Ascending aorta (tissue), 2 donors: ENCODE measurements at regions not wholly inside any gene's neighbourhood (a gene's known extent, or its start where the extent isn't known, plus 50 kb on each side); places are given as distances from the start of the nearest gene placed in this dataset.
"Not testable (repeated sequence)": the region's sequence is repeated elsewhere in the genome, so short reads cannot be mapped to it uniquely, and the experiment has no call there.

ENCODE experiments used
- DNase-seq, 2 donors: peaks; one replicate each; pipeline ENCODE4 v3.0.0-alpha.2; 2019; ENCODE audit warnings: low spot score in 2 of 2
- H3K27ac ChIP-seq, 2 donors: fragments of 200-600 bp; sonication (generic); one replicate each; pipeline ENCODE4 v1.5.1; 2016 to 2017; ENCODE audit warnings: mild to moderate bottlenecking in 1 of 2
- H3K27me3 ChIP-seq: fragments of 200-600 bp; sonication (generic); one replicate; pipeline ENCODE4 v1.5.1; 2017
- H3K36me3 ChIP-seq, 2 donors: fragments of 200-600 bp; sonication (generic); one replicate each; pipeline ENCODE4 v1.5.1; 2016
- H3K4me1 ChIP-seq, 2 donors: fragments of 200-600 bp; sonication (generic); one replicate each; pipeline ENCODE4 v1.5.1; 2016 to 2017; ENCODE audit warnings: mild to moderate bottlenecking in 1 of 2
- H3K4me3 ChIP-seq, 2 donors: fragments of 200-600 bp; sonication (generic); one replicate each; pipeline ENCODE4 v1.5.1; 2016 to 2017; ENCODE audit warnings: mild to moderate bottlenecking in 1 of 2
- H3K9me3 ChIP-seq, 2 donors: fragments of 200-600 bp; sonication (generic); one replicate each; pipeline ENCODE4 v1.5.1; 2016
- CTCF ChIP-seq, 3 experiments: fragments of 200-600 bp in 2 of 3; fragments of 450-650 bp in 1 of 3; sonication (generic) in 2 of 3; IDR thresholded peaks; one replicate each; pipeline ENCODE4 v1.5.1; 2016 to 2019; ENCODE audit warnings: antibody characterized with exemption in 3 of 3, mild to moderate bottlenecking in 1 of 3, moderate library complexity in 1 of 3
- intact Hi-C: fragments of 100-400 bp; cut with DNase I; formaldehyde crosslinking; loops from one replicate; pipeline ENCODE4 v1.15.1; 2023

GRCh38 chr3:193915613-193916012 is 220.3 kb upstream of the HES1 start:
- H3K27ac ChIP-seq, result no peak overlapping the region
- no peak overlapping the region for H3K4me3 ChIP-seq
- no peaks in the 10 kb centered on the region for H3K4me1 ChIP-seq
- TF ChIP-seq CTCF (IDR thresholded peaks at IDR 0.05), result no peak
- H3K9me3 ChIP-seq, result no peaks in the 10 kb centered on the region
- no peaks in the 10 kb centered on the region for H3K27me3 ChIP-seq
- intact Hi-C loops, result no loop called here
- no peaks in the 10 kb centered on the region for H3K36me3 ChIP-seq
- no peak for DNase-seq

- Histone ChIP-seq H3K27ac (no peak overlapping the region), H3K27me3 (no peaks in the 10 kb centered on the region), H3K9me3 (no peaks in the 10 kb centered on the region), H3K36me3 (no peaks in the 10 kb centered on the region), H3K4me1 (no peaks in the 10 kb centered on the region), H3K4me3 (no peak overlapping the region)
- intact Hi-C loops, result no loop called here
- no peak for TF ChIP-seq CTCF (IDR thresholded peaks at IDR 0.05)
- DNase-seq, result no peak
Measured at GRCh38 chr3:193917158-193917557, 218.8 kb upstream of the HES1 start.

- Histone ChIP-seq H3K27me3 (no peaks in the 10 kb centered on the region), H3K36me3 (no peaks in the 10 kb centered on the region), H3K27ac (no peak overlapping the region), H3K4me3 (no peak overlapping the region), H3K9me3 (no peaks in the 10 kb centered on the region), H3K4me1 (no peaks in the 10 kb centered on the region)
- TF ChIP-seq CTCF (IDR thresholded peaks at IDR 0.05), result no peak
- intact Hi-C loops, result no loop called here
- no peak for DNase-seq
Measured at GRCh38 chr3:193921465-193921864, 214.5 kb upstream of the HES1 start.

- intact Hi-C loops, result no loop called here
- Histone ChIP-seq H3K4me1 (no peaks in the 10 kb centered on the region), H3K9me3 (no peaks in the 10 kb centered on the region), H3K4me3 (no peak overlapping the region), H3K27me3 (no peaks in the 10 kb centered on the region), H3K27ac (no peak overlapping the region), H3K36me3 (no peaks in the 10 kb centered on the region)
- TF ChIP-seq CTCF (IDR thresholded peaks at IDR 0.05), result no peak
- DNase-seq, result no peak
Measured at GRCh38 chr3:193922034-193922774, 213.7 kb upstream of the HES1 start.

GRCh38 chr3:193923958-193924357 is 212.0 kb upstream of the HES1 start:
- H3K36me3 ChIP-seq, H3K27ac ChIP-seq, H3K27me3 ChIP-seq, H3K9me3 ChIP-seq, H3K4me3 ChIP-seq, H3K4me1 ChIP-seq, intact Hi-C loops, DNase-seq: not testable (repeated sequence)

- intact Hi-C loops, H3K36me3 ChIP-seq, H3K4me3 ChIP-seq, DNase-seq, H3K4me1 ChIP-seq, H3K27me3 ChIP-seq, H3K9me3 ChIP-seq, H3K27ac ChIP-seq: not testable (repeated sequence)
Measured at GRCh38 chr3:193926071-193926470, 209.9 kb upstream of the HES1 start.

GRCh38 chr3:193927413-193928206 is 208.3 kb upstream of the HES1 start:
- DNase-seq, H3K9me3 ChIP-seq, H3K27me3 ChIP-seq, H3K4me3 ChIP-seq, H3K36me3 ChIP-seq, intact Hi-C loops, H3K27ac ChIP-seq, H3K4me1 ChIP-seq: not testable (repeated sequence)
